ENCODE measurements at regions not wholly inside any gene's neighbourhood (a gene's known extent, or its start where the extent isn't known, plus 50 kb on each side); places are given as distances from the start of the nearest gene placed in this dataset.

- Mint-ChIP-seq H3K9me3 (no peaks in the 10 kb centered on the region), H3K27me3 (peaks cover 0 to 27% (median 5%) of the 10 kb centered on the region in 5 donors), H3K36me3 (no peaks in the 10 kb centered on the region), H3K4me3 (no peak overlapping the region), H3K27ac (no peak overlapping the region), H3K4me1 (no peaks in the 10 kb centered on the region)
- ChIA-PET POLR2A (no interaction called here), CTCF (no interaction called here)
- no peak for DNase-seq
- Histone ChIP-seq H3K27ac (ENCODE audit: low read depth, low read length) (no peak overlapping the region), H3K36me3 (ENCODE audit: control insufficient read depth in 2 of 3, insufficient read depth in 3 of 3, low read length in 3 of 3) (no peaks in the 10 kb centered on the region), H3K27me3 (ENCODE audit: control insufficient read depth in 2 of 2, insufficient read depth in 2 of 2, low read length in 2 of 2) (no peaks in the 10 kb centered on the region), H3K9me3 (ENCODE audit: control insufficient read depth in 2 of 3, low read length in 3 of 3) (no peaks in the 10 kb centered on the region), H3K4me3 (ENCODE audit: low read length) (no peak overlapping the region), H3K4me1 (ENCODE audit: control insufficient read depth in 2 of 2, insufficient read depth in 2 of 2, low read length in 2 of 2) (no peaks in the 10 kb centered on the region)
- intact Hi-C loops (cut with micrococcal nuclease): loop anchor here (1.0 to 2.0 kb wide), 4 partner anchors 161 to 907 kb away; no protein-coding TSS in a partner anchor
- no peak for ATAC-seq
These were observed 63.4 kb upstream of the NEUROD1 start for GRCh38 chr2:181743723-181744031.

DNA sequence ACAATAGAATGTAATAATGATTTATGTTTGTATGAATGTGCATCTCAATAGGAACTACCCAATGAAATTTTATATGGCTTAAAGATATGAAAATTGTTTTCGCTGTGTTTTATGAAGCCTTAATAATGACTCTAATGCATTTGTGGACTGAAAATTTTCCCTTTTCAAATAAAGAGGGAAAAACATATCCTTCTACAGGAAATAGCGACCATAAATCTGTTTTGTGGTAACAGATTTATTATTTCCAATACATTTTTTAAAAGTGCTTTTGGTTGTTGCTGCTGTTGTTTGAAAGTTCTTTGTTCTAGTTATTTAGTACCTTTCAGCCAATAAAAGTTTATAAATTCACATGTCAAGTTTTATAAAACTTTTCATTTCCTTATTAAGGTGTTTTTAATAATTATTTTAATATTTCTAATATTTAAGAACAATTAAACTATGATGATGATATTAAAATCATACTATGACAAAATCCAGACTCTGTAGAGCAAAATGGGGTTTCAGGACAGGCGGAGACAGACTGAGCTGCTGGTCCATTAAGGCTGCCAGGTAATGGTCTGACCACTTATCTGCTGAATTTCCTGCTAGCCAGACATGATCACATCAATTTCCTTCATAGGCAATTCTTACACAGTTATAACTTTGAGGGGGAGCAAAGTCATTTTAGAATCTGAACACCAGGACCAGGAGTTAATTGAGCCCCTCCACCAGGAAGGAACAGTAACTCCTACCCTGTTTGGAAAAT lies 65.7 kb upstream of the NEUROD1 start:
- ATAC-seq (no peak), DNase-seq (no peak)
- no peaks in the 10 kb centered on the region for H3K36me3 ChIP-seq (ENCODE audit: control insufficient read depth in 2 of 3, insufficient read depth in 3 of 3, low read length in 3 of 3)
- H3K4me1 ChIP-seq (ENCODE audit: control insufficient read depth in 2 of 2, insufficient read depth in 2 of 2, low read length in 2 of 2): no peaks in the 10 kb centered on the region
- no peak overlapping the region for H3K27ac ChIP-seq (ENCODE audit: low read depth, low read length)
- ChIA-PET CTCF (no interaction called here), POLR2A (no interaction called here)
- intact Hi-C loops (cut with micrococcal nuclease): no loop called here
- no peaks in the 10 kb centered on the region for H3K9me3 ChIP-seq (ENCODE audit: control insufficient read depth in 2 of 3, low read length in 3 of 3)
- no peaks in the 10 kb centered on the region for H3K27me3 ChIP-seq (ENCODE audit: control insufficient read depth in 2 of 2, insufficient read depth in 2 of 2, low read length in 2 of 2)
- Mint-ChIP-seq H3K4me3 (no peak overlapping the region), H3K27me3 (peaks cover 3 to 28% (median 15%) of the 10 kb centered on the region in 5 donors), H3K9me3 (no peaks in the 10 kb centered on the region), H3K36me3 (no peaks in the 10 kb centered on the region), H3K27ac (no peak overlapping the region), H3K4me1 (no peaks in the 10 kb centered on the region)
- no peak overlapping the region for H3K4me3 ChIP-seq (ENCODE audit: low read length)

DNA sequence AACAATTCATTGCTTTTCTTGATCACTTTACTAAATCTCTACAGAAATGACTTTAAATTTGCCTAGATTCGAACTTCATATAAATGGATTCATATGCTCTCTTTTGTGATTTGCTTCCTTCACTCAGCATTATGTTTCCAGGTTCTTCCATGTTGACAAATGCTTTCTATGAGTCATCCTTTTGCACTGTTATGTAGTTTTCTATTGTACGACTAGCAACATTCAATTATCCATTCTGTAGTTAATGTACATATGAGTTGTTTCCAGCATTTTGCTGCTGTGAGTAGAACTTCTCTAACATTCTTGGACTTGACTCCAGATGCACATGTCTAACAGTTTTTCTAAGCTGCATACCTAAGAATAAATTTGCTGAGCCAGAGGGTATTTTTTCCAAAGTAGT lies 66.5 kb upstream of the NEUROD1 start:
- no peaks in the 10 kb centered on the region for H3K36me3 Mint-ChIP-seq
- no peaks in the 10 kb centered on the region for H3K9me3 Mint-ChIP-seq
- H3K4me1 Mint-ChIP-seq: no peaks in the 10 kb centered on the region
- ATAC-seq (no peak), DNase-seq (no peak)
- ChIA-PET POLR2A (no interaction called here), CTCF (no interaction called here)
- Histone ChIP-seq H3K4me1 (ENCODE audit: control insufficient read depth in 2 of 2, insufficient read depth in 2 of 2, low read length in 2 of 2) (no peaks in the 10 kb centered on the region), H3K36me3 (ENCODE audit: control insufficient read depth in 2 of 3, insufficient read depth in 3 of 3, low read length in 3 of 3) (no peaks in the 10 kb centered on the region), H3K4me3 (ENCODE audit: low read length) (no peak overlapping the region), H3K27ac (ENCODE audit: low read depth, low read length) (no peak overlapping the region), H3K27me3 (ENCODE audit: control insufficient read depth in 2 of 2, insufficient read depth in 2 of 2, low read length in 2 of 2) (no peaks in the 10 kb centered on the region), H3K9me3 (ENCODE audit: control insufficient read depth in 2 of 3, low read length in 3 of 3) (no peaks in the 10 kb centered on the region)
- peaks cover 7 to 28% (median 20%) of the 10 kb centered on the region in 5 donors for H3K27me3 Mint-ChIP-seq
- H3K4me3 Mint-ChIP-seq: no peak overlapping the region
- intact Hi-C loops (cut with micrococcal nuclease): no loop called here
- no peak overlapping the region for H3K27ac Mint-ChIP-seq

DNA sequence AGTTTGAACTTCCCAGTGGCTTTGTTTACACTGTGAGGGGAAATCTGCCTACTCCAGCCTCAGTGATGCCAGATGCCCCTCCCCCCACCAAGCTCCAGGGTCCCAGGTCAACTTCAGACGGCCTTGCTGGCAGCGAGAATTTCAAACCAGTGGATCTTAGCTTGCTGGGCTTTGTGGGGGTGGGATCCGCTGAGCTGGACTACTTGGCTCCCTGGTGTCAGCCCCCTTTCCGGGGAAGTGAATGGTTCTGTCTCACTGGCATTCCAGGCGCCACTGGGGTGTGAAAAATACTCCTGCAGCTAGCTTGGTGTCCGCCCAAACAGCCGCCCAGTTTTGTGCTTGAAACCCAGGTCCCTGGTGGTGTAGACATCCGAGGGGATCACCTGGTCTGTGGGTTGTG lies 70.0 kb upstream of the NEUROD1 start:
- Histone ChIP-seq H3K9me3 (ENCODE audit: control insufficient read depth in 2 of 3, low read length in 3 of 3) (no peaks in the 10 kb centered on the region), H3K27me3 (ENCODE audit: control insufficient read depth in 2 of 2, insufficient read depth in 2 of 2, low read length in 2 of 2) (no peaks in the 10 kb centered on the region), H3K4me3 (ENCODE audit: low read length) (no peak overlapping the region), H3K27ac (ENCODE audit: low read depth, low read length) (no peak overlapping the region), H3K36me3 (ENCODE audit: control insufficient read depth in 2 of 3, insufficient read depth in 3 of 3, low read length in 3 of 3) (no peaks in the 10 kb centered on the region), H3K4me1 (ENCODE audit: control insufficient read depth in 2 of 2, insufficient read depth in 2 of 2, low read length in 2 of 2) (no peaks in the 10 kb centered on the region)
- DNase-seq (no peak), ATAC-seq (no peak)
- no peak overlapping the region for H3K27ac Mint-ChIP-seq
- H3K9me3 Mint-ChIP-seq: no peaks in the 10 kb centered on the region
- H3K4me1 Mint-ChIP-seq: no peaks in the 10 kb centered on the region
- intact Hi-C loops (cut with micrococcal nuclease): no loop called here
- POLR2A ChIA-PET: interaction anchor here (0.5 kb wide), 1 partner anchor 159 kb away, joined by 3 read pairs; no protein-coding TSS in a partner anchor
- peaks cover 11 to 44% (median 34%) of the 10 kb centered on the region in 5 donors for H3K27me3 Mint-ChIP-seq
- H3K36me3 Mint-ChIP-seq: no peaks in the 10 kb centered on the region
- CTCF ChIA-PET: no interaction called here
- no peak overlapping the region for H3K4me3 Mint-ChIP-seq

DNA sequence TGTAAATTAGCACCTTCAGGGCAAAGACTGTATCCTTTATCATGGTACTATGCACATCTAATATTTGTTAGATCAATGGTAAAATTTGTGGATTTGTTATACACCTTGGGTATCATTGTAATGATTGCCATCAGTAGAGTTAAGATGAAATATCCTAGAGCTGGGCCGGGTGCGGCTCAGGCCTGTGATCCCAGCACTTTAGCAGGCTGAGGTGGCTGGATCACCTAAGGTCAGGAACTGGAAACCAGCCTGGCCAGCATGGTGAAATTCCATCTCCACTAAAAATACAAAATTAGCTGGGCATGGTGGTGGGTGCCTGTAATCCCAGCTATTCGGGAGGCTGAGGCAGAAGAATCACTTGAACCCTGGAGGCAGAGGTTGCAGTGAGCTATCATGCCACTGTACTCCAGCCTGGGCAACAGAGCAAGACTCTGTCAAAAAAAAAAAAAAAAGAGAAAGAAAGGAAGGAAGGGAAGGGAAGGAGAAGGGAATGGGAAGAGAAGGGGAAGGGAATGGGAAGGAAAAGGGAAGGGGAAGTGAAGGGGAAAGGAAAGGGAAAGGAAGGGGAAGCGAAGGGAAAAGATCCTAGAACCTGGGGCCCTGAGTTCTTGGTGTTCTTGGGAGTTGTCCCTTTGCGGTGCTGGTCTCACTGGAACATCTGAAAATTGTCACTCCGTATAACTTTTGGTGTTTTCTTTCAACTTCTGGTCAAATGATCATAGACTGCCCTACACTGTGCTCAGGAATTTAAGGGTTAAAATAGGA lies 71.1 kb upstream of the NEUROD1 start:
- Mint-ChIP-seq H3K4me1 (no peaks in the 10 kb centered on the region), H3K9me3 (no peaks in the 10 kb centered on the region), H3K4me3 (no peak overlapping the region), H3K36me3 (no peaks in the 10 kb centered on the region), H3K27ac (no peak overlapping the region), H3K27me3 (peaks cover 17 to 49% (median 42%) of the 10 kb centered on the region in 5 donors)
- no peaks in the 10 kb centered on the region for H3K27me3 ChIP-seq (ENCODE audit: control insufficient read depth in 2 of 2, insufficient read depth in 2 of 2, low read length in 2 of 2)
- ChIA-PET CTCF (no interaction called here), POLR2A (no interaction called here)
- no peaks in the 10 kb centered on the region for H3K9me3 ChIP-seq (ENCODE audit: control insufficient read depth in 2 of 3, low read length in 3 of 3)
- H3K4me3 ChIP-seq (ENCODE audit: low read length): no peak overlapping the region
- H3K27ac ChIP-seq (ENCODE audit: low read depth, low read length): no peak overlapping the region
- intact Hi-C loops (cut with micrococcal nuclease): no loop called here
- H3K36me3 ChIP-seq (ENCODE audit: control insufficient read depth in 2 of 3, insufficient read depth in 3 of 3, low read length in 3 of 3): no peaks in the 10 kb centered on the region
- DNase-seq: no peak
- H3K4me1 ChIP-seq (ENCODE audit: control insufficient read depth in 2 of 2, insufficient read depth in 2 of 2, low read length in 2 of 2): no peaks in the 10 kb centered on the region
- no peak for ATAC-seq

- no peaks in the 10 kb centered on the region for H3K27me3 ChIP-seq (ENCODE audit: control insufficient read depth in 2 of 2, insufficient read depth in 2 of 2, low read length in 2 of 2)
- ChIA-PET POLR2A (no interaction called here), CTCF (no interaction called here)
- Mint-ChIP-seq H3K27ac (no peak overlapping the region), H3K4me3 (no peak overlapping the region), H3K9me3 (no peaks in the 10 kb centered on the region), H3K36me3 (no peaks in the 10 kb centered on the region), H3K4me1 (no peaks in the 10 kb centered on the region), H3K27me3 (peaks cover 17 to 49% (median 42%) of the 10 kb centered on the region in 5 donors)
- H3K4me1 ChIP-seq (ENCODE audit: control insufficient read depth in 2 of 2, insufficient read depth in 2 of 2, low read length in 2 of 2): no peaks in the 10 kb centered on the region
- no peaks in the 10 kb centered on the region for H3K36me3 ChIP-seq (ENCODE audit: control insufficient read depth in 2 of 3, insufficient read depth in 3 of 3, low read length in 3 of 3)
- ATAC-seq: no peak
- intact Hi-C loops (cut with micrococcal nuclease): no loop called here
- no peak overlapping the region for H3K4me3 ChIP-seq (ENCODE audit: low read length)
- no peak for DNase-seq
- H3K9me3 ChIP-seq (ENCODE audit: control insufficient read depth in 2 of 3, low read length in 3 of 3): no peaks in the 10 kb centered on the region
- no peak overlapping the region for H3K27ac ChIP-seq (ENCODE audit: low read depth, low read length)
These were observed 72.0 kb upstream of the NEUROD1 start for GRCh38 chr2:181752301-181752700.

GRCh38 chr2:181753686-181754085 lies 73.4 kb upstream of the NEUROD1 start:
- ChIA-PET CTCF (interaction anchor here (0.7 kb wide), 1 partner anchor 11 kb away, joined by 3 read pairs; no protein-coding TSS in a partner anchor), POLR2A (no interaction called here)
- H3K9me3 Mint-ChIP-seq: no peaks in the 10 kb centered on the region
- intact Hi-C loops (cut with micrococcal nuclease): no loop called here
- no peaks in the 10 kb centered on the region for H3K4me1 ChIP-seq (ENCODE audit: control insufficient read depth in 2 of 2, insufficient read depth in 2 of 2, low read length in 2 of 2)
- no peak for ATAC-seq
- H3K9me3 ChIP-seq (ENCODE audit: control insufficient read depth in 2 of 3, low read length in 3 of 3): no peaks in the 10 kb centered on the region
- no peaks in the 10 kb centered on the region for H3K27me3 ChIP-seq (ENCODE audit: control insufficient read depth in 2 of 2, insufficient read depth in 2 of 2, low read length in 2 of 2)
- H3K36me3 Mint-ChIP-seq: no peaks in the 10 kb centered on the region
- no peak overlapping the region for H3K4me3 ChIP-seq (ENCODE audit: low read length)
- H3K27me3 Mint-ChIP-seq: peaks cover 17 to 43% (median 37%) of the 10 kb centered on the region in 5 donors
- no peaks in the 10 kb centered on the region for H3K4me1 Mint-ChIP-seq
- no peak overlapping the region for H3K27ac ChIP-seq (ENCODE audit: low read depth, low read length)
- no peak overlapping the region for H3K27ac Mint-ChIP-seq
- no peak for DNase-seq
- H3K4me3 Mint-ChIP-seq: no peak overlapping the region
- H3K36me3 ChIP-seq (ENCODE audit: control insufficient read depth in 2 of 3, insufficient read depth in 3 of 3, low read length in 3 of 3): no peaks in the 10 kb centered on the region

All from naive thymus-derived CD4-positive, alpha-beta T cell (primary cell).